Small intestine (tissue), 7 donors: ENCODE measurements at regions not wholly inside any gene's neighbourhood (a gene's known extent, or its start where the extent isn't known, plus 50 kb on each side); places are given as distances from the start of the nearest gene placed in this dataset.
A peak's percentile ranks its signal among the peaks of the same experiment; 100 is the strongest.

Experiments
- DNase-seq, 2 donors: peaks; one replicate each; pipeline versions ENCODE4 v3.0.0 to v3.0.0-alpha.2; 2013
- FAIRE-seq: peaks from 2 replicates; lab custom pipeline; 2012; peaks lifted over from hg19 to GRCh38; lab: Jason Lieb, UNC
- H3K27ac ChIP-seq, 3 donors: one replicate each; pipeline ENCODE4 v1.5.1; 2013; ENCODE audit warnings: low read length in 2 of 3, mild to moderate bottlenecking in 2 of 3, control low read depth in 1 of 3, inconsistent platforms in 1 of 3, low read depth in 1 of 3, moderate library complexity in 1 of 3
- H3K27me3 ChIP-seq, 3 donors: one replicate each; pipeline ENCODE4 v1.6.1; 2013; ENCODE audit warnings: low read length in 3 of 3, inconsistent platforms in 1 of 3; ENCODE audit not compliant: control insufficient read depth in 3 of 3, insufficient read depth in 3 of 3
- H3K36me3 ChIP-seq, 3 donors: one replicate each; pipeline ENCODE4 v1.6.1; 2013; ENCODE audit warnings: low read length in 3 of 3, inconsistent platforms in 1 of 3, low read depth in 1 of 3, mild to moderate bottlenecking in 1 of 3, moderate library complexity in 1 of 3; ENCODE audit not compliant: control insufficient read depth in 3 of 3, insufficient read depth in 2 of 3
- H3K4me1 ChIP-seq, 3 donors: one replicate each; pipeline ENCODE4 v1.6.1; 2013; ENCODE audit warnings: low read length in 2 of 3, inconsistent platforms in 1 of 3, low read depth in 1 of 3, mild to moderate bottlenecking in 1 of 3, moderate library complexity in 1 of 3; ENCODE audit not compliant: control insufficient read depth in 3 of 3, insufficient read depth in 2 of 3
- H3K4me3 ChIP-seq, 3 donors: one replicate each; pipeline ENCODE4 v1.5.1; 2013; ENCODE audit warnings: low read length in 3 of 3, control low read depth in 1 of 3, inconsistent platforms in 1 of 3, low read depth in 1 of 3, mild to moderate bottlenecking in 1 of 3, moderate library complexity in 1 of 3
- H3K9me3 ChIP-seq, 2 donors: one replicate each; pipeline ENCODE4 v1.6.1; 2013; ENCODE audit warnings: low read depth in 1 of 2, low read length in 1 of 2; ENCODE audit not compliant: control insufficient read depth in 2 of 2, insufficient read depth in 1 of 2
- WGBS, 3 donors: extraction: QIAGEN DNeasy Blood & Tissue Kit; methylation state at CpG; one replicate each; pipeline ENCODE4 v1.1.7; 2013; 5-methylcytosine and 5-hydroxymethylcytosine counted together
- donor health status: healthy with polysubstance abuse.
- donor health status: control.
- donor health status: control.
- donor health status: Bipolar disorder and iron deficiency.
- donor health status: healthy.

DNA sequence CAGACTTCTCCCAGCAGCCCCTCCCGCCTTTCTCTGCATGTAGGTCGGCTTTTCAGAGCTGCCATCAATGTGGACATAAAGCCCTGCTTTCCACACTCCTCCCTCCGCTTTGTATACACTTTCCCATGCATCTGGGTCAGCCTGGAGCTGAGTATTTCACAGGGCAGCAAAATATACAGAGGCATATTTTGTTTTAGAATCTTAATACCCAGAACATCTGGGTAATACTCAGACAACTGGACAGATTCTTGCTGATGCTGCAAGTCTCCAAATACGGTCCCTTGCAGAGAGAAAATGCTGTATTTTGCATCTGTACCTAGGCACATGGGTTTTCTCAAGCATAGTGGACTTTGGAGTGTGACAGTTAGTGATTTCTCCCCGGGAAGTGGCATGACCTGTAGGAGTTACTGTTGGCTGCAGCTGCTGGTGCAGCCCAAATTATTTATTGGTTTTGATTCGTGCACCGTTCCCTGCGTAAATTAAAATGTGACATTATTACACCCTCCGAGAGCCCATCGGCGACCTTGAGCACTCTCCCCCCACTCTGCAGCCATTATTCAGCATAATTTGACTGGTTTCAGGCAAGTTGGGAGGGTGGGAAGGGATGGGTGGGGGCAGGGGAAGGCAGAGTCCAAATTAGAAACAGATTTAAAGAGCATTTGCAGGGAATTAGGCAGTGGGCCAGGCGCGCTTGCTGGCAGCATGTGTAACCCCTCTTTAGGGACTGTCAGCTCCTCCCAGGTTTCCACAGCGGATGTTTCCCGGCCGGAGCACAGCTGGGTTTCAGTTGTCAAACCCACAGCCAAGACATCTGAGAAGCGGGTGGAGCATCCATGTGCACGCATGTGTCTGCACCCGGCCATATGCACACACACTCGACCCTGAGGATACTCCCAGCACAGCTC is 100.8 kb downstream of the CPN2 start:
- peak; percentile 63 for DNase-seq
- 13 to 30% (median 24%) methylated on average over 20 of the region's 20 CpGs for WGBS, 3 donors
- Histone ChIP-seq H3K4me3 (no peak overlapping the region), H3K4me1 (peaks cover 0 to 20% (median 7%) of the 10 kb centered on the region in 3 donors), H3K27ac (no peak overlapping the region), H3K36me3 (no peaks in the 10 kb centered on the region), H3K27me3 (no peaks in the 10 kb centered on the region), H3K9me3 (no peaks in the 10 kb centered on the region)
- FAIRE-seq, result no peak

DNA sequence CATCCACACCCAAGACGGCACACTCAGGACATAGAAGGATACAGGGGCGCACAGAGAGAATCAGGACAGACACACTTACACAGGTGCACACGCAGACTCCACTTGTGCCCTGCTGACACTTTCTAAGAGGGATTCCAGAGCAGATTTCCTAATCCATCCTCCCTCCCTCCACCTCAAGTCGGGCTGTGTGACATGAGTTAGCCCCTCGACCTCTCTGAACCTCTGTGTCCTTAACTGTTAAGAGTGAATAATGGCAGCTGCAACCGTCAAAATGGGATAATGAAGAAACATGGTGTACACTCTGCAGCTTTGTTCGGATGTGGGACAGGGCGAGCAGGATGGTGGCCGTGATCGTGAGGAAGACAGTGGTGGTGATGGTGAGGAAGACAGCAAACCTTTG is 100.1 kb downstream of the CPN2 start:
- FAIRE-seq (no peak), DNase-seq (no peak)
- H3K27ac ChIP-seq, result no peak overlapping the region
- H3K27me3 ChIP-seq, result no peaks in the 10 kb centered on the region
- H3K36me3 ChIP-seq, result no peaks in the 10 kb centered on the region
- WGBS, 3 donors, result 58 to 70% (median 69%) methylated on average over 10 of the region's 10 CpGs
- H3K4me1 ChIP-seq, result peaks cover 0 to 26% (median 7%) of the 10 kb centered on the region in 3 donors
- H3K4me3 ChIP-seq, result no peak overlapping the region
- H3K9me3 ChIP-seq, result no peaks in the 10 kb centered on the region

DNA sequence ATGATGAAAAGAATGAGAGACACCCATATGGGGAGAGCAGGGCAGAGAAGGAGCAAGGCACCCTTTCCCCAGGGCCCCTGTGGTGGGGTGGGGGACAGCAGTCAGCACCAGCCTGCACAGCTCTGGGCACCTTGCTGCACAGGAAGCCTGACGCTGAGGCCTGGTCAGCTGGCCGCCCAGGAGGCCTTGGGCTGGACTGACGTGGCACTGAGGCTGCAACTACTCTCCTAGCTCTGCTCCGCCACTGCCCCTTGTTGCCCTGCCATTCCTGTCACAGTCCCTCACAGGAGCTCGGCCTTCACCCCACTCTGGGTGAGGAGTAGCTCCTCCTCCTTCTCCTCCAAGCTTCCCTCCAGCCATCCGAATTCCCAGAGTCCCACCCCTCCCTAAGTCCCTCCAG is 99.7 kb downstream of the CPN2 start:
- WGBS, 3 donors, result 73 to 83% (median 78%) methylated on average over 6 of the region's 6 CpGs
- DNase-seq (no peak), FAIRE-seq (no peak)

DNA sequence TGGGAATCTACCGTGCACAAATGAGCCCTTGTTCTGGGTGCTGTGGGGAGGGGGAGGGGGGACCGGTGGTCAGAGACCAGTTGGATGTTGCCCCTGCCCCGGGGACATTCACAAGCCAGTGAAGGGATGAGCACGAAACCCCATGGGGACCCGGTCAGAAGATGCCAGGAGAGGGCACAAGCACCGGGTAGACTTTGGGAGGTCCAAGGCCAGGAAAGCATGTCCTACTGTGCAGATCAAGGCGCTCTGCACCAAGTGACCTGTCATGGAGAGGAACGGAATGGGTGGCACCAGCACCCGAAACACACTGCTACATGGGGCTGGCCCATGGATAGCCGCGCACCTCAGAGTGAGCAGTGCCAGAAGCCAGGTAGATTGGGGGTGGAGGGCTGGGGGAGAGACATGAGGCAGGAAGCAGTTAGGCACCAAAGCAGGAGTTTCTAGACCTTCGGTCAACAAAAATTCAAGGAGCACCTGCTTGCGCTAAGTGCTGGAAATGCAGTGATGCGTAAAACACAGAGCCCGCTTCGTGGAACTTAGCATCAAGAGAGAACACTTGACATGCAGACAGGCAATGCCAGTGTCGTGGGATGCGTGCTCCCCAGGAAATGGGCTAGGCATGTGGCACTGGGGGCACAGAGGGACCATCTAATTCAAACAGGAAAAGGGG is 99.1 kb downstream of the CPN2 start:
- Histone ChIP-seq H3K4me3 (no peak overlapping the region), H3K27me3 (no peaks in the 10 kb centered on the region), H3K9me3 (no peaks in the 10 kb centered on the region), H3K27ac (no peak overlapping the region), H3K36me3 (no peaks in the 10 kb centered on the region), H3K4me1 (peaks cover 0 to 26% (median 7%) of the 10 kb centered on the region in 3 donors)
- no peak for DNase-seq
- WGBS, 3 donors, result 92 to 96% (median 94%) methylated on average over 18 of the region's 18 CpGs
- FAIRE-seq, result no peak

More for the DNA sequence above, 99.7 kb downstream of the CPN2 start:
- Histone ChIP-seq H3K27ac (no peak overlapping the region), H3K4me3 (no peak overlapping the region), H3K9me3 (no peaks in the 10 kb centered on the region), H3K36me3 (no peaks in the 10 kb centered on the region), H3K27me3 (no peaks in the 10 kb centered on the region), H3K4me1 (peaks cover 0 to 26% (median 7%) of the 10 kb centered on the region in 3 donors)

DNA sequence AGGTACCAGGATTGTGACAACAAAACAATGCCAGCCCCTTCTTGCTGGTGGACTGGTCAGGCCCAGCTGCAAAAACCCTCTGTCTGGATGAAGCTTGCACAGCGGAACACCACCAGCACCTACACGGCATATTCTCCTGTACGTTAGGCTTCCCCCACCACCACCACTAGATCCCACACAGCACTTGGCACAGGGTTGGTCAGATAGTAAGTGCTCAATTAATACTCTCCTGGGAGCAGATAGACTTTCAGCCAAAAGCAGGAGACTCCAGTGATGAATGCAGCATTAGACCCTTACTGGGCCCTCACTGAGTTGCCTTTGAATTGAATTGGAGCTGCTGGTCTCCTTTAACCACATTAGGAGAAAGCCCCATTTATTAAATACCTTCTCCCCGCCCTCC is 97.9 kb downstream of the CPN2 start:
- H3K4me1 ChIP-seq, result peaks cover 0 to 26% (median 7%) of the 10 kb centered on the region in 3 donors
- DNase-seq (no peak), FAIRE-seq (no peak)
- no peak overlapping the region for H3K27ac ChIP-seq
- H3K9me3 ChIP-seq, result peaks cover 0 to 3% of the 10 kb centered on the region in 2 donors
- no peak overlapping the region for H3K4me3 ChIP-seq
- no peaks in the 10 kb centered on the region for H3K36me3 ChIP-seq
- 70 to 83% (median 73%) methylated on average over 4 of the region's 4 CpGs for WGBS, 3 donors
- H3K27me3 ChIP-seq, result no peaks in the 10 kb centered on the region

DNA sequence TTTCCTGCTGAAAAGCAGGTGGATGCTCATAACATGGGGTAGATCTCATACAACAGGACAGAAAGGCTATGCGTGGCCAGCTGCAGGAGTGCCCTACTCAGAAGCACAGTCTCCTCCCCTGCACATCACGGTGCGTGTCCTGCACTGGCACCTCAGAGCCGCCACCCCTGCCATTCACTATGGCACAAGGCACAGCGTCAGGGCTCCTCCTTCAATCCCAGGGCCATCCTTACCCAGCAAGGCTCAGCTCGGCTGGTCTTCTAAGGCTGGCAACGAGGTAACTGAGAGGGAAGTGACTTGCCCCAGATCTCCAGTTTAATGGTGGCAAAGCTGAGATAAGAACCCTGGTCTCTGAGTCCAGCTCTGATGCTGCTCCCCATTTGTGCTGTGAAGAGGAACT is 97.1 kb downstream of the CPN2 start:
- Histone ChIP-seq H3K27me3 (no peaks in the 10 kb centered on the region), H3K4me1 (peaks cover 0 to 26% (median 7%) of the 10 kb centered on the region in 3 donors), H3K9me3 (peaks cover 0 to 3% of the 10 kb centered on the region in 2 donors), H3K4me3 (no peak overlapping the region), H3K36me3 (no peaks in the 10 kb centered on the region), H3K27ac (no peak overlapping the region)
- no peak for FAIRE-seq
- no peak for DNase-seq
- 88 to 94% (median 91%) methylated on average over 7 of the region's 7 CpGs for WGBS, 3 donors

DNA sequence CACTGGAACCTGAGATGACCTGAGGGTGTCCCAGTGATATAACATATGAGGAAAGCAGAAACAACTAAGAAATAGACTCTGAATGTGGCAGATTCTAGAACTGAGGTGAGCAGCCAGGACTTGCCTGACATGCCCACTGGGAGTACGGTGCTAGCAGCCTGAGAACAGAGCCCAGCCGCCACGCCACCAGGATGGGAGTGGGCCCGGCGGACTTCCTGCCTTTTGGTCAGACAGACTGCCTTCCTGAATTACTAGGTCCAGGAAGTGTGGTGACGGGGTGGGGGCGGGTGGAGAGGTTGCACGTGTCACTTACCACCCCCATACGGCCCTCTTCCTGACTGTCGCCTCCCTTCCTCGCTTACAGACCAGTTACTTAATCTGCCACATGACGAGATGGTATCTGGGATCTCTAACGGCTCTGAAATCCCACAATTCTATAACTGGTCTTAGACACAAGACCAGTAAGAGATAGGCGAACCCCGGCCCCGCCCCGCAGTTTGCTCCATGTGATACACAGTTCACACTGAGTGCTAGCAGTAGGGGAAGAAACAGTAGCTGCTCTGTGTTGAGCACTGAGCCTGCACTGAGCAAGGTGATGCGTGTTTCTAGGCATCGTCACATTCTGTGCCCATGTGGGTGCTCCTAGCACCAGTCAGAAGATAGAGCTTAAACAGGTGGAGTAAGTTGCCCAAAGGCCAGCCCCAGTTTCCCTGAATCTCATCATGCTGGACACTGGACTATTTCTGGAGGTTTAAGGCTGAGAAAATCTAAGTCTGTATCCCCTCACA is 95.7 kb downstream of the CPN2 start:
- H3K27ac ChIP-seq, result peak overlapping the region; percentile 5 to 46 (median 43)
- no peaks in the 10 kb centered on the region for H3K36me3 ChIP-seq
- peak overlapping the region in 1 of 3 donors; percentile 23 for H3K4me3 ChIP-seq
- no peaks in the 10 kb centered on the region for H3K27me3 ChIP-seq
- H3K9me3 ChIP-seq, result peaks cover 0 to 3% of the 10 kb centered on the region in 2 donors
- H3K4me1 ChIP-seq, result peaks cover 0 to 16% (median 3%) of the 10 kb centered on the region in 3 donors
- FAIRE-seq, result no peak
- 11 to 29% (median 21%) methylated on average over 19 of the region's 19 CpGs for WGBS, 3 donors
- peak; percentile 46 to 83 for DNase-seq
